Endothelial cell of umbilical vein (primary cell): ENCODE measurements at regions not wholly inside any gene's neighbourhood (a gene's known extent, or its start where the extent isn't known, plus 50 kb on each side); places are given as distances from the start of the nearest gene placed in this dataset.

Experiments
- BruUV-seq: library from RNA; stranded (reverse); fragments of 400-500 nt; replicated peaks from 2 replicates; lab custom pipeline; 2021; lab: Mats Ljungman, UMichigan
- CTCF ChIA-PET: fragments of 300-600, 350-600 bp; sonication (Branson Sonifier 250); formaldehyde crosslinking; loops from one replicate; lab custom pipeline; 2021; ENCODE audit warnings: antibody characterized with exemption, inconsistent platforms; lab: Charles Lee
- POLR2A ChIA-PET: fragments of 300-600, 350-600 bp; sonication (Branson Sonifier 250); formaldehyde crosslinking; loops from one replicate; lab custom pipeline; 2021; ENCODE audit warnings: antibody characterized with exemption, inconsistent platforms; lab: Charles Lee
- DNase-seq: peaks from one replicate; pipeline ENCODE4 v3.0.0-alpha.2; 2011; ENCODE audit warnings: low read depth, low spot score
- FAIRE-seq: peaks from 2 replicates; lab custom pipeline; 2011; peaks lifted over from hg19 to GRCh38; lab: Jason Lieb, UNC
- H2AFZ ChIP-seq: 2 replicates; pipeline ENCODE4 v1.6.0; 2012; ENCODE audit warnings: low read depth, low read length, control low read depth, inconsistent platforms
- H3K27ac ChIP-seq: 2 replicates; pipeline ENCODE4 v1.5.1; 2011; ENCODE audit warnings: low read depth, mild to moderate bottlenecking, control low read depth, low read length, moderate library complexity; ENCODE audit not compliant: insufficient read depth
- H3K27me3 ChIP-seq, 2 experiments: 2 replicates each; pipeline versions ENCODE4 v1.6.0 to v1.6.1; 2011; ENCODE audit warnings: low read length in 2 of 2, mixed read lengths in 1 of 2; ENCODE audit not compliant: control insufficient read depth in 2 of 2, insufficient read depth in 2 of 2
- H3K36me3 ChIP-seq, 2 experiments: 2 replicates in 1 of 2; 3 replicates in 1 of 2; pipeline ENCODE4 v1.5.1; 2011; ENCODE audit warnings: low read length in 2 of 2, mild to moderate bottlenecking in 1 of 2, moderate library complexity in 1 of 2; ENCODE audit not compliant: control insufficient read depth in 2 of 2, insufficient read depth in 2 of 2; ENCODE audit errors: extremely low read depth in 1 of 2
- H3K4me1 ChIP-seq: 3 replicates; pipeline ENCODE4 v1.5.1; 2011; ENCODE audit warnings: mild to moderate bottlenecking, low read length; ENCODE audit not compliant: control insufficient read depth, insufficient read depth; ENCODE audit errors: extremely low read depth
- H3K4me2 ChIP-seq: 2 replicates; pipeline ENCODE4 v1.6.1; 2011; ENCODE audit warnings: low read length, control low read depth, mixed read lengths; ENCODE audit not compliant: insufficient read depth
- H3K4me3 ChIP-seq, 3 experiments: fragments of 200-600 bp in 1 of 3; sonication (generic), shearing (Covaris generic) in 1 of 3; replicated peaks in 1 of 3; 2 replicates each; pipeline ENCODE4 v1.5.1; 2011 to 2016; ENCODE audit warnings: control low read depth in 3 of 3, low read length in 3 of 3, mild to moderate bottlenecking in 2 of 3, inconsistent platforms in 1 of 3, low read depth in 1 of 3, moderate library complexity in 1 of 3; ENCODE audit not compliant: insufficient read depth in 1 of 3
- H3K79me2 ChIP-seq: 2 replicates; pipeline ENCODE4 v1.6.0; 2012; ENCODE audit warnings: low read length, inconsistent platforms; ENCODE audit not compliant: control insufficient read depth, insufficient read depth
- H3K9ac ChIP-seq: replicated peaks from 2 replicates; pipeline ENCODE3; 2011; ENCODE audit warnings: low read length, control low read depth; ENCODE audit not compliant: insufficient read depth; ENCODE audit errors: extremely low read depth
- H3K9me1 ChIP-seq: replicated peaks from 3 replicates; pipeline ENCODE4 v1.6.0; 2011; ENCODE audit warnings: mild to moderate bottlenecking, low read length; ENCODE audit not compliant: control insufficient read depth, insufficient read depth; ENCODE audit errors: extremely low read depth
- H3K9me3 ChIP-seq: replicated peaks from 2 replicates; pipeline ENCODE4 v1.5.1; 2012; ENCODE audit warnings: low read length, inconsistent platforms; ENCODE audit not compliant: control insufficient read depth, insufficient read depth
- H4K20me1 ChIP-seq: replicated peaks from 2 replicates; pipeline ENCODE3; 2011; ENCODE audit warnings: mild to moderate bottlenecking, low read length; ENCODE audit not compliant: control insufficient read depth, insufficient read depth; ENCODE audit errors: extremely low read depth
- EZH2 ChIP-seq: IDR thresholded peaks from 2 replicates; pipeline ENCODE4 v1.6.1; 2012; ENCODE audit warnings: borderline replicate concordance, low read depth, mild to moderate bottlenecking, moderate library complexity, low read length, inconsistent platforms; ENCODE audit not compliant: severe bottlenecking
- FOS ChIP-seq: IDR thresholded peaks from 2 replicates; pipeline ENCODE4 v1.6.1; 2011; ENCODE audit warnings: mild to moderate bottlenecking, low read length, moderate library complexity, borderline replicate concordance; ENCODE audit not compliant: insufficient read depth
- GATA2 ChIP-seq: IDR thresholded peaks from 2 replicates; pipeline ENCODE4 v1.7.0; 2011; ENCODE audit warnings: low read depth, mild to moderate bottlenecking, moderate library complexity, mixed read lengths, low read length; ENCODE audit not compliant: insufficient read length, insufficient read depth
- JUN ChIP-seq: IDR thresholded peaks from 2 replicates; pipeline ENCODE4 v1.6.1; 2011; ENCODE audit warnings: borderline replicate concordance, low read depth; ENCODE audit not compliant: insufficient read length, insufficient read depth
- MYC ChIP-seq: IDR thresholded peaks from one replicate; pipeline ENCODE4 v1.6.1; 2011; ENCODE audit warnings: mild to moderate bottlenecking, low read depth, low read length
- dilution Hi-C: fragments of 300-500 bp; cut with MboI; formaldehyde crosslinking; loops from one replicate; pipeline ENCODE4 v1.15.0; 2019; ENCODE audit warnings: low sequenced_read_pairs; ENCODE audit not compliant: extremely low pct_ligation_motif_present
- intact Hi-C: fragments of 100-400 bp; cut with micrococcal nuclease; formaldehyde crosslinking; loops from one replicate; pipeline ENCODE4 v1.10.0; 2022
- TF ChIP-seq, protein P1 (sequence below), 2 donors: IDR thresholded peaks; 1 replicate in 1 of 2; 2 replicates in 1 of 2; pipeline ENCODE4 v1.5.1; 2011; ENCODE audit warnings: low read length in 2 of 2, mild to moderate bottlenecking in 2 of 2, moderate library complexity in 2 of 2, control low read depth in 1 of 2, inconsistent platforms in 1 of 2, low read depth in 1 of 2; ENCODE audit not compliant: insufficient read depth in 1 of 2; ENCODE audit errors: extremely low read depth in 1 of 2
- TF ChIP-seq, protein P2 (sequence below): IDR thresholded peaks from 2 replicates; pipeline ENCODE4 v1.6.1; 2011; ENCODE audit not compliant: insufficient read depth, insufficient read length

DNA sequence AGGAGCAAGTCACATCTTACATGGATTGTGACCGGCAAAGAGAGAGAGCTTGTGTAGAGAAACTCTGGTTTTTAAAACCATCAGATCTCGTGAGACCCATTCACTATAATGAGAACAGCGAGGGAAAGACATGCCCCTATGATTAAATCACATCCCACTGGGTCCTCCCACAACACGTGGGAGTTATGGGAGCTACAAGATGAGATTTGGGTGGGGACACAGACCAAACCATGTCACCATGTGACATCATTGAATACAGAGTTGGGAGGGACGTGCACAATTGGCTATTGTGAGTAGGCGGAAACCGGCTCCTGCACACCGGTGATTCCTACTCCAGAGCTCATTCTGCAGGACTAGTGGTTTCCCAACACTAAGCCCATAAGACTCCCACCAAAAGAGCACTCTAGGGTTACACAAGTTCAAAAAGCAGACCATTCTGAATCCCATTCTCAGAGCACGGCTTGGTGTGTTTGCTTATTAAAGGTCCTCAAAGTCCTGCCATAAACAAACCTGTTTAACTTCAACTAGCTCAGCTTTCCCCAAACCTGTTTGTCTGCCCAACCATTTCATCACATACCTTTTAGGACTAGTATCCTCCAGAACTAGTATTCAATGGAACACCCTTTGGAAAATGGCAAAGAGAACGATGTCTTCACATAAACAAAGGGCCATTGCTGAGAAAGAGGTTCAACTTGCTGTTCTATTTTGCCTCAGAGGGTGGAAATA lies 167.6 kb downstream of the TLE3 start:
- no peak overlapping the region for H3K9ac ChIP-seq
- dilution Hi-C loops = no loop called here
- POLR2A ChIA-PET = no interaction called here
- TF ChIP-seq EZH2 (no peak), GATA2 (no peak), MYC (no peak), FOS (no peak), JUN (no peak)
- TF ChIP-seq, protein P1, sequence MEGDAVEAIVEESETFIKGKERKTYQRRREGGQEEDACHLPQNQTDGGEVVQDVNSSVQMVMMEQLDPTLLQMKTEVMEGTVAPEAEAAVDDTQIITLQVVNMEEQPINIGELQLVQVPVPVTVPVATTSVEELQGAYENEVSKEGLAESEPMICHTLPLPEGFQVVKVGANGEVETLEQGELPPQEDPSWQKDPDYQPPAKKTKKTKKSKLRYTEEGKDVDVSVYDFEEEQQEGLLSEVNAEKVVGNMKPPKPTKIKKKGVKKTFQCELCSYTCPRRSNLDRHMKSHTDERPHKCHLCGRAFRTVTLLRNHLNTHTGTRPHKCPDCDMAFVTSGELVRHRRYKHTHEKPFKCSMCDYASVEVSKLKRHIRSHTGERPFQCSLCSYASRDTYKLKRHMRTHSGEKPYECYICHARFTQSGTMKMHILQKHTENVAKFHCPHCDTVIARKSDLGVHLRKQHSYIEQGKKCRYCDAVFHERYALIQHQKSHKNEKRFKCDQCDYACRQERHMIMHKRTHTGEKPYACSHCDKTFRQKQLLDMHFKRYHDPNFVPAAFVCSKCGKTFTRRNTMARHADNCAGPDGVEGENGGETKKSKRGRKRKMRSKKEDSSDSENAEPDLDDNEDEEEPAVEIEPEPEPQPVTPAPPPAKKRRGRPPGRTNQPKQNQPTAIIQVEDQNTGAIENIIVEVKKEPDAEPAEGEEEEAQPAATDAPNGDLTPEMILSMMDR (IDR thresholded peaks at IDR 0.05; ENCODE audit: extremely low read depth in 1 of 2, insufficient read depth in 1 of 2, low read depth in 1 of 2, low read length in 2 of 2) = no peak
- TF ChIP-seq, protein P2, sequence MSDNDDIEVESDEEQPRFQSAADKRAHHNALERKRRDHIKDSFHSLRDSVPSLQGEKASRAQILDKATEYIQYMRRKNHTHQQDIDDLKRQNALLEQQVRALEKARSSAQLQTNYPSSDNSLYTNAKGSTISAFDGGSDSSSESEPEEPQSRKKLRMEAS = no peak
- H2AFZ ChIP-seq = no peak overlapping the region
- H3K79me2 ChIP-seq = no peaks in the 10 kb centered on the region
- no peak overlapping the region for H3K27ac ChIP-seq
- no peaks in the 10 kb centered on the region for H3K4me1 ChIP-seq
- FAIRE-seq (no peak), DNase-seq (no peak)
- intact Hi-C loops = no loop called here
- H3K36me3 ChIP-seq = no peaks in the 10 kb centered on the region
- H3K9me1 ChIP-seq = no peaks in the 10 kb centered on the region
- no peaks in the 10 kb centered on the region for H4K20me1 ChIP-seq
- no peaks in the 10 kb centered on the region for H3K27me3 ChIP-seq
- CTCF ChIA-PET = no interaction called here
- H3K9me3 ChIP-seq = peaks cover 2% of the 10 kb centered on the region
- BruUV-seq = no TSS peak
- H3K4me2 ChIP-seq = no peak overlapping the region
- no peak overlapping the region for H3K4me3 ChIP-seq
